Stimulated activated naive B cell treated with anti-CD40 and anti-IgM and Interleukin-4, amounts not matched to agents 10 μg/mL and 1 μg/mL and 100 μg/mL, for 72 hours (primary cell): ENCODE measurements at regions not wholly inside any gene's neighbourhood (a gene's known extent, or its start where the extent isn't known, plus 50 kb on each side); places are given as distances from the start of the nearest gene placed in this dataset.
"Not testable (repeated sequence)": the region's sequence is repeated elsewhere in the genome, so short reads cannot be mapped to it uniquely, and the experiment has no call there.

Experiments
- ATAC-seq, 2 donors: fragments of 150-1000 bp; cut with Tn5 transposase; replicated peaks; 2 replicates each; pipeline ENCODE4 v1.10.0; 2021; ENCODE audit warnings: moderate library complexity in 1 of 2
- DNase-seq: peaks from one replicate; pipeline ENCODE4 v3.0.0; 2021
- H3K27ac Mint-ChIP-seq: one replicate; pipeline ENCODE4 v1.8.0; 2022; ENCODE audit warnings: mild to moderate bottlenecking, mixed read lengths
- H3K27me3 Mint-ChIP-seq, 2 donors: one replicate each; pipeline ENCODE4 v1.8.0; 2022; ENCODE audit warnings: mixed read lengths in 2 of 2
- H3K36me3 Mint-ChIP-seq, 2 donors: one replicate each; pipeline ENCODE4 v1.8.0; 2022; ENCODE audit warnings: mixed read lengths in 2 of 2, mild to moderate bottlenecking in 1 of 2
- H3K4me1 Mint-ChIP-seq, 2 donors: one replicate each; pipeline ENCODE4 v1.8.0; 2022; ENCODE audit warnings: mixed read lengths in 2 of 2, mild to moderate bottlenecking in 1 of 2
- H3K4me3 Mint-ChIP-seq, 2 donors: one replicate each; pipeline ENCODE4 v1.8.0; 2022; ENCODE audit warnings: mild to moderate bottlenecking in 2 of 2, mixed read lengths in 2 of 2, moderate library complexity in 1 of 2
- H3K9me3 Mint-ChIP-seq, 2 donors: one replicate each; pipeline ENCODE4 v1.8.0; 2022; ENCODE audit warnings: mixed read lengths in 2 of 2, mild to moderate bottlenecking in 1 of 2

- no peak for DNase-seq
- Mint-ChIP-seq H3K27me3 (no peaks in the 10 kb centered on the region), H3K4me1 (no peaks in the 10 kb centered on the region), H3K36me3 (no peaks in the 10 kb centered on the region), H3K27ac (no peak overlapping the region), H3K4me3 (no peak overlapping the region), H3K9me3 (peaks cover 5 to 9% of the 10 kb centered on the region in 2 donors)
- no peak for ATAC-seq
These were observed 445.9 kb downstream of the ZNF536 start for GRCh38 chr19:30817965-30818567.

DNA sequence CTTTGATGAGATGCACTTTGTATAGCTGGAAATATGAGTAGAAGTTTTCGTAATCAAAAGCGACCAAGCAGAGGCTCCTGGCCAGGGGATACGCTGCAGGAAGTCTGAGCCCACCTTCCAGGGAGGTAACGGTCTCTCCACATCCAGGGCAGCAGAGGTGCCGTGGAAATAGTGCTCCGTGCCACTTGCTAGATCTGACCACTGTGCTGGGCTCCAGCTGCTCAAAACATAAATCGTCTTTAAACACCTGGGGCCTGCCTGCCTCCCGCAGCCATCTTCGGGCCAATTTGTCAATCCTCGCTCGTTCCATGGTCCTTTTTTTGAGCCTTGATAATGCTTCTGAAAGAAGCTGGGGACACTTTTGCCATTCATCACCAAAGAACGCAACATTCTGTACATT is 445.0 kb downstream of the ZNF536 start:
- Mint-ChIP-seq H3K9me3 (peaks cover 5 to 9% of the 10 kb centered on the region in 2 donors), H3K27ac (no peak overlapping the region), H3K36me3 (no peaks in the 10 kb centered on the region), H3K27me3 (no peaks in the 10 kb centered on the region), H3K4me3 (no peak overlapping the region), H3K4me1 (no peaks in the 10 kb centered on the region)
- no peak for DNase-seq
- ATAC-seq: no peak

DNA sequence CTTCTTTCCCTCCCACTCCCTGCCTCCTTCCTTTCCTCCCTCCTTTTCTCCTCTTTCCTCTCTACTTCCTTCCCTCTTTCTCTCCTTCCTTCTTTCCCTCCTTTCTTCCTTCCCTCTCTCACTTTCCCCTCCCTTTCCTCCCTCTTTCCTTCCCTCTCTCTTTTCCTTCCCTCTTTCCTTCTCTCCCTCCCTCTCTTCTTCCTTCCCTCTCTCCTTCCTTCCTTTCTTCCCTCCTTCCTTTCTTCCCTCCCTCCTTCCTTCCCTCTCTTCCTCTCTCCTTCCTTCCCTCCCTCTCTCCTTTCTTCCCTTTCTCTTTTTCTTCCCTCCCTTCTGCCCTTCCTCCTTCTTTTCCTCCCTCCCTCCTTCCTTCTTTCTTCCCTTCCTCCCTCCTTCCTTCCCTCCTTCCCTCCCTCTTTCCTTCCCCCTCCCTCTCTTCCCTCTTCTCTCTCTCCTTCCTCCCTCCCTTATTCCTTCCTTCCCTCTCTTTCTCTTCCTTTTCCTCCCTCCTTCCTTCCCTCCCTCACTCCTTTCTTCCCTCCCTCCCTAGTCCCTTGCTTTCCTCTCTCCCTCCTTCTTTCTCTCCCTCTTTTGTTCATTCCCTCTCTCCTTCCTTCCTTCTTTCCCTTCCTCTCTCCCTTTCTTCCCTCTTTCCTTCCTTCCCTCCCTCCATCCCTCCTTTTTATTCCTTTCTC is 443.9 kb downstream of the ZNF536 start:
- ATAC-seq (no peak), DNase-seq (no peak)
- Mint-ChIP-seq H3K4me3 (no peak overlapping the region), H3K27ac (no peak overlapping the region), H3K9me3 (peaks cover 5 to 9% of the 10 kb centered on the region in 2 donors), H3K27me3 (no peaks in the 10 kb centered on the region), H3K4me1 (no peaks in the 10 kb centered on the region), H3K36me3 (no peaks in the 10 kb centered on the region)

DNA sequence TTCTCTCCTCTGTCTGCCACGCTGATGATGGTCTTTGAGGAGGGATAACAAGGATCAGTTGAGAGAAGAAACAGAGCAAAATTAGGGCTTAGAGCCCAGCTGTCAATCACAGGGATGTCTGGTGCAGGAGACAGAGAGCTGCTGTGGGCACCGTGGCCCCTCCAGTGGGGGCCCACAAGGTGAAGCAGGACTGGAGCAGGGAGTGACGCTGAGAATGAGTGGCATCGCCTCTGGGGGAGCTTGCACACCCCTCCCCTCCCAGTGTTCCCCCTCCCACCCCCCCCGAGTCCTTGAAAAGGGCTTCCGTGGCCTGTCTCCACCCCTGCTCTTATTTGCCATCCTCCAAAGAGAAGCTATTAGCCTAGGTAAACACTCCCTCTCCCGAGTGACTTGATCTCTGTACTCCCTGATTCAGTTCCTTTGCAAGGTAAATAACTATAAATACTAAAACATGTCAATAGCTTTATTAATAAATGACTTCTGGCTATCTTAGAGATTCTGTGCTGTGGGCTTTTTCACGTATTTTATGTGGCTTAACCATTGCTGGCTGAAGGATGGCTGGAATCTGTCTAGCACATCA is 440.0 kb downstream of the ZNF536 start:
- Mint-ChIP-seq H3K27ac (no peak overlapping the region), H3K27me3 (no peaks in the 10 kb centered on the region), H3K9me3 (peaks cover 8 to 9% of the 10 kb centered on the region in 2 donors), H3K4me3 (no peak overlapping the region), H3K36me3 (no peaks in the 10 kb centered on the region), H3K4me1 (no peaks in the 10 kb centered on the region)
- DNase-seq (no peak), ATAC-seq (no peak)

DNA sequence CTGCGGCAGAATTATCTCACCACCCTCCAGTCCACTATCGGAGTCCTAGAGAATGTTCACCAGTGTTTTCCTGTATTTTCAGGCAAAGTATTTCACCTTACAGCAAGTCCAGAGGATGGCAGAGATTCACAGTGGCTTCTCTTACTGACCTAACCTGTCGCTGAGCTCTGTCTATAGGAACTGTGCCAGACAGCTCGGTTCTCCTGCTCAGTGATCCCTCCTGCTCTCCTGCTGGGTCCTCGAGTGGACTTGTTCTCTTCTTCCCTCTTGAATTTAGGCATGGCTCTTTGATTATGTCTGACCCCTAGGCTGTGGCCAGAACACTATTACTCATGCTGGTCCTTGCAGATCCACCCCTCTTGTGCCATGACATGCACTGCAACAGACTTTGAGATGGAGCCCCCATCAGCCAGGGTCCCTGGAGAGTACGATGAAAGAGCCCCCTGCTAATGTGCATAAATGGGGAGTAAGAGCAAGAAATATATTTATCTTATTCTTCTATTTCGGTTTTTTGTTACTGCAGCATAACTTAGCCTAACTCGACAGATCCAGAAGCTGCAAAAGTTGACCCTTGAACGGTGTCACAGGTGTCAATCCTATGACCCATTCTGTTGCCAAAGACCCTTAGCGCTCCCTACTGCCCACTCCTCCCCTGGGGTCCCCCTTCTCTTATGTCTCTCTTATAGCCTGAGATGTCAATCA is 439.4 kb downstream of the ZNF536 start:
- H3K27me3 Mint-ChIP-seq: no peaks in the 10 kb centered on the region
- H3K9me3 Mint-ChIP-seq: peaks cover 8% of the 10 kb centered on the region in 2 donors
- H3K27ac Mint-ChIP-seq: no peak overlapping the region
- H3K36me3 Mint-ChIP-seq: no peaks in the 10 kb centered on the region
- no peak overlapping the region for H3K4me3 Mint-ChIP-seq
- no peak for ATAC-seq
- no peaks in the 10 kb centered on the region for H3K4me1 Mint-ChIP-seq
- DNase-seq: no peak

DNA sequence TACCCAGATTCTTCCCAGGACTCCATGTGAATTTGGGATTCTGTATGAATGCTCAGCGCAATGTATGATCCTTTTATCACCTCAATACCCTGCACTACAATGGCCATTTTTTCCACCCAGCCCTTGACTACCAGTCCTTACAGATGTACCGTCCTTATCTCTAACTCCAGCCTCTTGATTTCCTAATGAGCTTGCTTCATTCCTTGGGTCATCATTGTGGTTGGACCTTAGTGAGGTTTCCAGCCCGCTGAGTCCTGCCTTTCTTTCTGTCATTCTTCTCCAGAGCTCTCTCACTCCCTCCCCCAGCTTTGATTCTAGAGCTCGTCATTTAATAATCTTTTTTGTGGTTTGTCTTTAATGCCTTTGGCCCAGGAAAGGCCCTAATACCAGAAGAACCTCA is 438.5 kb downstream of the ZNF536 start:
- H3K27ac Mint-ChIP-seq: no peak overlapping the region
- H3K27me3 Mint-ChIP-seq: no peaks in the 10 kb centered on the region

GRCh38 chr19:30807278-30807677 is 435.1 kb downstream of the ZNF536 start:
- Mint-ChIP-seq H3K36me3 (no peaks in the 10 kb centered on the region), H3K4me3 (no peak overlapping the region), H3K9me3 (peaks cover 0 to 3% of the 10 kb centered on the region in 2 donors), H3K4me1 (no peaks in the 10 kb centered on the region), H3K27me3 (no peaks in the 10 kb centered on the region), H3K27ac (no peak overlapping the region)
- no peak for DNase-seq
- no peak for ATAC-seq

More for the DNA sequence above, 438.5 kb downstream of the ZNF536 start:
- H3K36me3 Mint-ChIP-seq: no peaks in the 10 kb centered on the region
- peaks cover 5 to 6% of the 10 kb centered on the region in 2 donors for H3K9me3 Mint-ChIP-seq
- DNase-seq (no peak), ATAC-seq (no peak)
- no peak overlapping the region for H3K4me3 Mint-ChIP-seq
- no peaks in the 10 kb centered on the region for H3K4me1 Mint-ChIP-seq

- Mint-ChIP-seq H3K36me3 (no peaks in the 10 kb centered on the region), H3K9me3 (peaks cover 0 to 3% of the 10 kb centered on the region in 2 donors), H3K4me3 (no peak overlapping the region), H3K27ac (no peak overlapping the region), H3K27me3 (no peaks in the 10 kb centered on the region), H3K4me1 (no peaks in the 10 kb centered on the region)
- DNase-seq (no peak), ATAC-seq (no peak)
These were observed 434.1 kb downstream of the ZNF536 start for GRCh38 chr19:30806311-30806710.

DNA sequence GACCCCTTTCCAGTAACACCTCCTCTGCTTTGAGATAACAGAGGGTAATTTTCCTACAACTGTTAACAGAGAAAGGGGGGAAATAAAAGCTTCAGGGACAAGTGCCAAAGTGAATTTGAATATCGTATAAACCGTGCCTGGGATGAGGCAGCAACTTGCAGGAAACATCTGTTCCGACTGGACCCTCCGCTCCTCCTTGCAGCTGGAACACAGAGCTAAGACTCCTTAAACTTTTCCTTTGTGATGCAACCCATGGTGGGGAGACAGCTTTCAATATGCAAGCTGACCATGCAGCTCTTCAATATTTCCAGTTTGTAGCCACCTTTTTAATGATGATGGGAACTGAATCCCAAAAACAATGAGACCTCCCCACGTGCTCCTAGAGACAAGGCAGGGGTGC is 432.6 kb downstream of the ZNF536 start:
- no peak for ATAC-seq
- DNase-seq: no peak
- no peaks in the 10 kb centered on the region for H3K36me3 Mint-ChIP-seq
- peaks cover 0 to 3% of the 10 kb centered on the region in 2 donors for H3K9me3 Mint-ChIP-seq
- no peak overlapping the region for H3K27ac Mint-ChIP-seq
- peaks cover 5 to 7% of the 10 kb centered on the region in 2 donors for H3K27me3 Mint-ChIP-seq
- H3K4me1 Mint-ChIP-seq: no peaks in the 10 kb centered on the region
- no peak overlapping the region for H3K4me3 Mint-ChIP-seq

DNA sequence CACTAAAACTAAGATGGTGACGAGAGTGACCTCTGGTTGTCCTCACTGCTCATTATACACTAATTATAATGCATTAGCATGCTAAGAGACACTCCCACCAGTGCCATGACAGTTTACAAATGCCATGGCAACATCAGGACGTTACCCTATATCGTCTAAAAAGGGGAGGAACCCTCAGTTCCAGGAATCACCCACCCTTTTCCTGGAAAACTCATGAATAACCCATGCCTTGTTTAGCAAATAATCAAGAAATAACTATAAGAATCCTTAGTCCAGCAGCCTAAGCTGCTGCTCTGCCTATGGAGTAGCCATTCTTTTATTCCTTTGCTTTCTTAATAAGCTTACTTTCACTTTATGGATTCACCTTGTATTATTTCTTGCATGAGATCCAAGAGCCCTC is 432.1 kb downstream of the ZNF536 start:
- not testable (repeated sequence) for ATAC-seq, H3K27ac Mint-ChIP-seq, H3K36me3 Mint-ChIP-seq, H3K4me3 Mint-ChIP-seq, H3K4me1 Mint-ChIP-seq, H3K9me3 Mint-ChIP-seq, DNase-seq
- H3K27me3 Mint-ChIP-seq: peaks cover 9 to 10% of the 10 kb centered on the region in 2 donors

GRCh38 chr19:30802424-30803013 is 430.3 kb downstream of the ZNF536 start:
- peaks cover 15% of the 10 kb centered on the region in 2 donors for H3K27me3 Mint-ChIP-seq
- DNase-seq (no peak), ATAC-seq (no peak)
- H3K4me3 Mint-ChIP-seq: no peak overlapping the region
- no peaks in the 10 kb centered on the region for H3K4me1 Mint-ChIP-seq
- no peaks in the 10 kb centered on the region for H3K9me3 Mint-ChIP-seq
- no peak overlapping the region for H3K27ac Mint-ChIP-seq
- no peaks in the 10 kb centered on the region for H3K36me3 Mint-ChIP-seq

DNA sequence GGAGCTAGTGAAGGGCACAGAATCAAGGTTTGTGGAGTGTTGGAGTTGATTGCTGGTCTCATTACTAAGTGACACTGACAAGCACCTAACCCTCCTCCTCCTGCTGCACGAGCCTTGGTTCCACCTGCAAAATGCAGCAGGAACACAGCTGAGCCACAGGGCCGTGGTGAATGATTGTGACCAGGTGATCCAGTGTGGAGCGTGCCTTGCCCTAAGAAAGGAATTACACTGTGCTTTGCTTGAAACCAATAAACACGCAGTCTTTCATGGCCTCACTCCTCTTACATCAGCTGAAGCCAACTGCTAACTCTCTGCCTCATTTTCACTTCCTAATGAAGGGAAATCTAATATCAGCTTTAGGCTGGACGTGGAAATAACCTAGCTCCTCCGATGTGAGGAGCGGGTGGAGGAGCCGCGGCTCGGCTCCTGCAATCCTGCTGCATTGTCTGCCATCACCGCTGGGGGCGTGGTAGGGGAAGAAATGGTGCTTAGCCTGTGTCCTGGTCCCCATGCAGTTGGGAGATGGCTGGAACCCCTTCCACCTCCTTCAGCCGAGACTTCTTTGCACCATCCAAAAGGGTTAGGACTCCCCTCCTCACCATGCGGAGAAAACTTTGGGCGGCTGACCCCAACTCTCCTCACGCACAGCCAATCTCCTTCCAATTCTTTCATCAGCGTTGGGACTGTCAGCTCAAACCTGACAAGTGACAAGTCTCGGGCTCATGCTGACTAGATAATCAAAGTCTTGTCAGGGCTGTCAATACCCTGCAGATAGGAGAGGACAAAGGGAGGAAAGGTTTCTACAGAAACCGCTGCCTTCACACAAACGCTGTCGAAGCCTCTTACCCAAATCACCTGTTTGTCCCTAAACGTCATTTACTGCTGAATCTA is 427.9 kb downstream of the ZNF536 start:
- no peaks in the 10 kb centered on the region for H3K36me3 Mint-ChIP-seq
- no peak overlapping the region for H3K4me3 Mint-ChIP-seq
- ATAC-seq: peak in 1 of 2 donors; percentile 33
- no peak for DNase-seq
- H3K27me3 Mint-ChIP-seq: peaks cover 15% of the 10 kb centered on the region in 2 donors
- H3K4me1 Mint-ChIP-seq: no peaks in the 10 kb centered on the region
- H3K27ac Mint-ChIP-seq: no peak overlapping the region
- no peaks in the 10 kb centered on the region for H3K9me3 Mint-ChIP-seq

DNA sequence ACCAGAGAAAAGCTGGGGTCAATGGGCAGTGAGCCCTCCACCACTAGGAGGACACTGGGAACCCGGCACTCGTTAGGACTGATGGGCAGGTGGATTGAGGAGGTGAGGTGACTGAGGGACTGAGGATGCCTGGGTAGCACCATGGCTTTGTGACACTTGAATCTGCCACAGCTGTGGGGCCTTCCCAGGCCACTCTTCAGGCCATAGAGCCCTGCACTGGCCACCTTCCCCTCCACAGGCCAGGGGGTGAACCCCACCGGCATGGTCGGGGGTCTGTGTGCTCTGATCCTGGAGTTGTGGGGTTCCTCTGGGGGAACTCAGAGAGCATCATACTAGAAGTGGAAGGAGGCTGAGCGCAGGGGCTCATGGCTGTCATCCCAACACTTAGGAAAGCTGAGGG is 423.5 kb downstream of the ZNF536 start:
- Mint-ChIP-seq H3K4me1 (no peaks in the 10 kb centered on the region), H3K27me3 (peaks cover 15% of the 10 kb centered on the region in 2 donors), H3K27ac (no peak overlapping the region), H3K36me3 (no peaks in the 10 kb centered on the region), H3K4me3 (no peak overlapping the region), H3K9me3 (no peaks in the 10 kb centered on the region)
- ATAC-seq: no peak
- no peak for DNase-seq
